ENCODE measurements at regions not wholly inside any gene's neighbourhood (a gene's known extent, or its start where the extent isn't known, plus 50 kb on each side); places are given as distances from the start of the nearest gene placed in this dataset.

- no peak for TF ChIP-seq TAF1 (IDR thresholded peaks at IDR 0.05; ENCODE audit: borderline replicate concordance, insufficient read depth, low read length)
- no peak for TF ChIP-seq REST (IDR thresholded peaks at IDR 0.05; ENCODE audit: insufficient read depth in 1 of 2, low read depth in 2 of 2, low read length in 2 of 2)
- no peak for TF ChIP-seq POLR2AphosphoS5 (IDR thresholded peaks at IDR 0.05; ENCODE audit: low read depth, low read length)
Observed at GRCh38 chr7:68030530-68030929, 1033.9 kb downstream of the TYW1 start.

Measured in PFSK-1 (cell line).